ENCODE measurements at regions not wholly inside any gene's neighbourhood (a gene's known extent, or its start where the extent isn't known, plus 50 kb on each side); places are given as distances from the start of the nearest gene placed in this dataset.

DNA sequence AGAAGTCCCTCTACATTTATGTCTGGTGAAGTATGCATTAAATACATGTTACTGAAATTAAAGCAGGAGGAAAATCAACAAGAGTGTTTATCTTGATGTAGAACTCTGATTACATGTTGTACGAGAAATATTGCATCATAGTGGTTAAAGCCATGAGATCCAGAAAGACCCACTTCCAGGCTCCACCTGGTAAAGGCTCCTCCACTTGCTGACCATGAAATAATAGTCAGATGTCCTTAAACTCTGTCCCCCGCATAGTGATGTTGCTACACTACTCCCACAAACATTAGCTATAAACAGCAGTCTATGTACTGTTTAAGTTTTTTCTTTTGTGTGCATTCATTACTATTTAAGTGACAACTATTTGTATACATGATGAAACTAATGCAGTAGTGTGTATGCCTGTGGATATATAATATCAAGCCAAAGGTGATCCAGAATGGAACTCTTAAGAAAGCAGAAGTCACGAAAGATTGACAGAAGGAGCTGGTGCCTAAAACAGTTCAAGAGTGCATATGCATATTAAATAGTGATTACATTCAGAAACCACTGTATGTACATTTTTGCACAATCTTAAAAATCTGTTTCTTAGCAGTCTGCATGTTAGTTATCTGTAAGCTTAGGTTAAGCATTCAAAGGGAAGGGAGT, 264.4 kb upstream of the KCNMB2 start:
- no peak for DNase-seq

DNA sequence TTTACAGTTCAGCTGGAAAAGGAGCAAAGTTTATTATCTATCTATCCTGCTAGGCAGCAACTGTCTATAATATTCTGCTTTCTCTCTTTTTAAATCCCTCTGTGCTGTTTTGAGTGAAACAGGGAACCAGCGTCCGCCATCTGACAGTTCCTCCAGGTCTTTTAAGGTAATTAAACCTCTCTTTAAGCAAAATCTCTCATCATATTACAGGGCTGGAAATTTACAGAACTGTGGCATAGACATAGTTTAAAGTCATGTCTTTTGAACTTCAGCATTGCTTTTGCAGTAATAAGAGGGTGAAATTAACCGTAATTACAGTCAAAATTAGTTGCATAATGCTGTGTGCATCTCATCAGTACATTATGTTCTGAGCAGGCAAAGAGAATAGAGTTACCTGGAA, 263.4 kb upstream of the KCNMB2 start:
- DNase-seq = no peak

DNA sequence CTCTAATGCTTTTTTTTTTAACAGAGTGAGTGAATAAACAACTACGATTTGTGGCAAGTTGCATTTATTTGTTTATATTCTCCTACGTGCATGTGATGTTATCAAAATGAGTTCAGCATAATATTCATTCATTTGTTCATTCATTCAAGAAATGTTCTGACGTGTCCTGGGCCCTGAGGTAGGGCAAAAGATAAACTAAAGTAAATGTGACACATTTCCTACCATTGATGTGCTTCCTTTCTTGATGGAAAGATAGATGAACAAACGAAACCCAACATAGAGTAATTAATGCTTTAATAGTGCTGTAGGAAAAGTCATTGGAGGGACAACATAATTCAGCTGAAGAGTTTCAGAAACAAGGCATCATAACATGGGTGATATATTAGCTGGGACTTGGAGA, 261.5 kb upstream of the KCNMB2 start:
- DNase-seq = no peak

DNA sequence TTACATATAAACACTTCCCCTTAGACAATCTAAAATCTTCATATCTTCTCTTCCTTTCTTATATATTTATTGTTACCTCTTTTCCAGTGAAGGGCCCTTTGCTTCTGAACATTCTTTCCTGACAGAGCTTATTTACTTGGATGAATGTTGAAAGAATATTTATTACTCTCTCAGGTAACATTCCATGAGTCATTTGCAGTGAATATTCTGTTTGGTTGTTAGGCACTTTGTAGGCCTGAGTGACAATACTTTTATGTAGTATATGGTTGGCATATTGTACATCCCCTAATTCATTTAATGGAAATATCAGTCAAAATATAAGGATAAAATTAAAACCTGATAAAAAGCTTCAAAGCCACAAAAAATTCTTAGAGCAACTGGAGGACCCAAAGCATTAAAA, 260.9 kb upstream of the KCNMB2 start:
- no peak for DNase-seq

DNA sequence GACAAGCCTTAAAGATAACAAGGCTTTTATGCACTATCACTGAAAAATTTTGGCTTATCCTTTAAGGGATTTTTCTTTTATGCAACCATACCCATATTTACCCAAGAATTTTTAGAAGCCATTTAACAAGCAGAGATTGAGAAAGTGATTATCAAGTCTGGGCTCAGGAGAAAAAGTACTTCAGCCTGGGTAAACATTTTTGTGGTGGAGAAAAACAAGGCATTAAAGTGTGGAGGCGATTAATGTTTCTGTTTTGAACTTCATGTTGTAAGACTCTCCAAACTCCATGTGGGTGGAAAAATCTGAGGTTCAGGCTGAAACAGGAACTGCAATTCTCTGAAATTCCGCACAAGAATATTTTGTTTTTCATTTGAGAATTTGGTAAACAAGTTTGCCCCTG, 260.4 kb upstream of the KCNMB2 start:
- DNase-seq = no peak

DNA sequence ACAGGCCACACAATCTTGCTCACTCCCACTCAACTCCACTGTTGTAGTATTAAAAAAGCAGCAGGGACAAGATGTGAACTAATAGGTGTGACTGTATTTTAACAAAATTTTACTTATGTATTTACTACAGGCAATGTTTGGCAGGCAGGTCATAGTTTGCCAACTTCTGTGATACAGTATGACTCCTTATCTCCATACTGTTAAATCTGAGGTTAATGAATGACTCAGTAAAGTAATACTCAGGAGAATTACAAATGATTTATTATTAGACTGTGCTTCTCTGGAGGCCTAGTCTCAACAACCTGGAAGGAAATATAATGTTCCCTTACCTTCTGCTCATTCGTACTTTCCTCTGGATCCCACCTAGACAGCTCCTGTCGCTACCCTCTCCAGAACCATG, 258.6 kb upstream of the KCNMB2 start:
- DNase-seq = no peak

DNA sequence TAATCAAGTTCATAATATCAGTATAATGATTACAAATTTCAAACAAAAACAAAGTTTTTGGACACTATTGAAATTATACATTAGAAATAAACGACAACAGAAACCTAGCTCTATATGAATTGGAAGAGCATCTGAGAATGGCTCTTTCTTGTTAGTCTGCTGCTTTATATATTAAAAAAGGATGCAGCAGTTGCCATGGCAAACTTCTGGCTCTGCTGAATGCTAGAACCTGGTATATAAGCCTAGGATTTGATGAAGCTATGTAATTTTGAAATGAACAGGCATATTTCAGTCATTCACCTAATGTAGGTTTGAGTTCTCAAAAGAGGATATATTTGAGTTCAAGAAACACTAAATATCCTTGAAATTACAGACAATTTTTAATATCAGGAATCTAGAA, 252.7 kb upstream of the KCNMB2 start:
- no peak for DNase-seq

DNA sequence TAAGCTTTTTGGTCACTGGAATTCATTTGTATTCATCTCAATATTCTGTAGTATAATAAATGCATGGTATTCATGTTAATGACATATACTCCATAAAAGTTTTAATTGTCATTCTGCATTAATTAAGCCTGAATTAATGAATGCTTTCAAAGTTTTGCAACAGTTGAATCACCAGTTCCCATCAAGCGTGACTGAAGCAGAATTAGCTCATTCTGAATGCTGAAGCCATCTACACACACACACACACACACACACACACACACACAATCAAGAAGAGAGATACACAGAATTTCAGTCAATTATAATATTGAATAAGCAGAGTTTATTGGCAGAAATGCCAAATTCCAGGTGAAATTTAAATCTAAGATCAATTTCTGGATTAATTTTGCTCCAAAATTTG, 252.1 kb upstream of the KCNMB2 start:
- no peak for DNase-seq

DNA sequence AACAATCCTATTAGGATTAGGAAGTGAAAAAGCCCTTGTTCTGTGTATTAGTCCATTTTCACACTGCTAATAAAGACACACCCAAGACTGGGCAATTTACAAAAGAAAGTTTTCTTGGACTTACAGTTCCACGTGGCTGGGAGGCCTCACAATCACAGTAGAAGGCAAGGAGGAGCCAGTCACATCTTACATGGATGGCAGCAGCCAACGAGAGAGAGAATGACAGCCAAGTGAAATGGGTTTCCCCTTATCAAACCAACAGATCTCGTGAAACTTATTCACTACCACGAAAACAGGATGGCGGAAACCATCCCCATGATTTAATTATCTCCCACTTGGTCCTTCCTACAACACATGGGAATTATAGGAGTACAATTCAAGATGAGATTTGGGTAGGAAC, 248.2 kb upstream of the KCNMB2 start:
- DNase-seq = no peak

DNA sequence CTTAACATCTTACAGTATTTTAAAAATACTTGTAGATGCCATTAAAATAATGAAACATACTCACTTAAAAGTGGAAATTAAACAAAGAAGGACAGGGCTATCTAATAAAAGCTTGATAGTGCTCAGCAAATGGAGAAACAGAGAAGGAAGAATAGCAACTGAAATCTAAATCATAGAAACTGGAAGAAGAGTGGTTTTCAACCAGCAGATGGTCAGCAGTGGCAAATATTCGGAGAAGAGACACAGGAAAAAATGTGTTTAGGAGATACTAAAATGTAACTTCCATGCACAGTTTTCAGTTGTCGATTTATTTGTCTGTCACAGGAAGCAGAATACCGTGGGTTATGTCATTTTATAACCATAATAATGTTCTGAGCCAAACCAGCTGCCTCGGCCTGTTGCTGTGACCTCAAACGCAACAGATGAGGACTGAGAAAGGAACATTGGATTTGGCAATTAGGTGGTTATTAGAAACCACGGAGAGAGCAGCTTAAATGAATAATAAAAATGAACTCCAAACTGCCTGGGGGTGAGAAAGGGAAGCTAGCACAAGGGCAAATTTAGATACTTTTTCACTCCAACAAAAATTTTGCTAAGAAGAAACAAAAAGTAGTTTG, 246.6 kb upstream of the KCNMB2 start:
- no peak for DNase-seq

DNA sequence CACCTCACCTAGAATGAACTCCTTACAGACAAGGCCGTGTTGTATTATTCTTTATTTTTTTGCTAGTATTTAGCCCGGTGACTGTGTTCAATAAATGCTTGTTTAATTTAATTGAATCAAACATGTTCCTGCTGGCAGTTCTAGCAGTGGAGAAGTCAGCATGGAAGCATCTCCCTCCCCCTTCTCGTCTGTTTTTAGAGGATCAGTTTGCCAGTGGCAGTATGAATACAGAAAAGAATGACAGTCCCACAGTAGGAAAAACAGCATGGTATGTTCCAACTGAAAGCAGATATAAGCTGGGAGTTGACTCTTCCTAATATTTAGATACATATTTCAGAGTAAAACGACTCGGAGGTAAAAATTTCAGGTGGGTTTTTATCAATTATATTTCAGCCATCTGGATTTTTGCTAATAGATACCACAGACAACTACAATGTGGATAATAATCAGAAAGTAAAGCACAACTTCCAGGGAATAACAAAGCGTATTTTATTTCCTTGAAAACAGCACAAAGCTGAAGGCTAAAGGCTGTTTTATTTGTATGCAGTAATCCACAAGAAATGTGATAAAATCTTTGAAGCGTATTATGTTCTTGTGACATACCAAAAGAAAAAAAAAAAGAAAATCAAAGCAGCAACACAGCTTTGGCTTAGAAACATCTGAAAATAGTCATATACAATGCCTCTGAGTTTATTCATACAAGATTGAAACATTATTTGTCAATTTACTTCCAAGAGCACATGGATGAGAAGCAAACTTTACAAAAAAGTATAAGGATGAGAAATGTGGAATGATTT, 244.5 kb upstream of the KCNMB2 start:
- peak; percentile 62 for DNase-seq

DNA sequence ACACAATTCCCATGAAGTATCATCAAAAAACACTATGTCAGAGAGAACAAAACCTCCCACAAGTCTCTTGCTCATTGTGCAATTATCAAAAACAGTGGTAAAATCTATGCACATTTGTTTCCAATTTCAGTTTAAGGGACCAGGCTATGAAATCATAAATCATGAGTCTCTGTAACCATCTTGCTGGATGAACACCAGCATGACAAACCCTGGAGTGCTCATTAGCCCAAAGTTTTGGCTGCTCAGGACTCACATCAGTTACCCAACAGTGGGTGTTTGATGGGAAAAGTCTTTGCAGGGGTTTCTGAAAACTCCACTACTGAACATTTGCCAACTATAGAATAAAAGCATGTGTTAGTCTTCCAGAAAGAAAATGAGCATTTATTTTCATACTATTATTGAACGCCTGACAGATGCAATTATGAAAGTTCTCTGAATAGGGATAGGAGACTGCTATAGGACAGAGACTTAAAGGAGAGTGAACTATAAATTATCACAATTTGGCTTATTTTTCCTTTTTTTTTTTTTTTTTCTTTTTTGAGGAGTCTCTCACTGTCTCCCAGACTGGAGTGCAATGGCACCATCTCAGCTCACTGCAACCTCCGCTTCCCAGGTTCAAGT, 240.8 kb upstream of the KCNMB2 start:
- DNase-seq = peak; percentile 97

DNA sequence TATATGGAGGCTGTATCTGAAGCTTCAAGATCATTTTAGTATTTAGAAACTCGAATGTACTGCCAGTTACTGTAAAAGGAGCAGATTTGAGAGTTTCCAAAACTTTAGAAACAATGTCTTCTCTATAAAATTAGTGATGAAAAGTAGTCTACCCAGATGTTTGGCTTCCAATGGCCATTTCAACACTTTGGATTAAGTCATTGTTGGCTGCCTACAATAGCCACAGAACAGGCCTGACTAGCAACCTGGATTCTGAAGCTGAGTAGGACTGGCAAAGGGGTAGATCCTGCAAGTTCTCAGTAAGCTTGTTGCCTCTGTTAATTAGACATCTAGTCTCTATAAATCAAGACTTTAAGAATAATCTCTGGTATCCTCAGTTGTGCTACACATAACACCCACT, 239.0 kb upstream of the KCNMB2 start:
- peak; percentile 66 for DNase-seq

DNA sequence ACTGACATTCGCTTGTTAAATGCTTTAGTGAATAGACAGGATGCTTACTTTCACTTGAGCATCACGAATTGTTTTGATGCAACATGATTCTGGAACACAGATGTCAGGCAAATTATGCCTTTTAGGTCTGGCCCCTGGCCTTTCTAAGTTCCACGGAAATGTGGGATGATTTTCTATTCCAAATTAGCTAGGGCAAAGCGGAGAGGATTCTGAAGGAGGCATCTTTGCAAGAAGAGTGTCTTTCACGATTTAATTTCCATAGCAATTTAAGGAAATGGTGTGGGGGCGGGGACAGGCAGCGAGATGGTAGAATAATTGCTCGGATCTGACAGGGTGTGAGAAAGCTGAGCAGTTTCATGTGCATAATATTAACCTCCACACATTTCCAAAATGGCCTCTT, 238.5 kb upstream of the KCNMB2 start:
- peak; percentile 53 for DNase-seq

DNA sequence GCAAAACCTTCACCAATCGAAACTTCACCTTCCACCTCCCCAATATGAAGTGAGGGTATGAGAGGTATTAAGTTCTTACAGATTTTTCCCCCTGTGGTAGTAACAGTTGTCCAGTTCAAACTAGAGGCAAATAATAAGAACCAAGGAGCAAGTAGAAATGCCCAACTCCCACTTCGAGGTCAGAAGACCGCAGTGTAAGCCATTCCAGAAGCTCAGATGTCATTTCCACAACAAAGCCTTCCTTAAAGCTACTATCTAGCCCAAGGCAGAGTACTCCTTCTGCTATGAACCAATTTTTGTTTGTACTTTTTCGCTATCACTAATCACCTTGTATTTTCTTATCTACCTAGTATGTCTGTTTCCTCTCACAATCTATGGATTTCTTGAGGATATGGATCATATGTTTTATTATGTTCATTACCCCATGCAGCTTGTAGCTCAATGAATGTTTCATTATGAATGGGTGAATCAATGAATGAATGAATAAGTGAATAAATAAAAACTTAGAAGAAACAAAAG, 235.7 kb upstream of the KCNMB2 start:
- DNase-seq = no peak

DNA sequence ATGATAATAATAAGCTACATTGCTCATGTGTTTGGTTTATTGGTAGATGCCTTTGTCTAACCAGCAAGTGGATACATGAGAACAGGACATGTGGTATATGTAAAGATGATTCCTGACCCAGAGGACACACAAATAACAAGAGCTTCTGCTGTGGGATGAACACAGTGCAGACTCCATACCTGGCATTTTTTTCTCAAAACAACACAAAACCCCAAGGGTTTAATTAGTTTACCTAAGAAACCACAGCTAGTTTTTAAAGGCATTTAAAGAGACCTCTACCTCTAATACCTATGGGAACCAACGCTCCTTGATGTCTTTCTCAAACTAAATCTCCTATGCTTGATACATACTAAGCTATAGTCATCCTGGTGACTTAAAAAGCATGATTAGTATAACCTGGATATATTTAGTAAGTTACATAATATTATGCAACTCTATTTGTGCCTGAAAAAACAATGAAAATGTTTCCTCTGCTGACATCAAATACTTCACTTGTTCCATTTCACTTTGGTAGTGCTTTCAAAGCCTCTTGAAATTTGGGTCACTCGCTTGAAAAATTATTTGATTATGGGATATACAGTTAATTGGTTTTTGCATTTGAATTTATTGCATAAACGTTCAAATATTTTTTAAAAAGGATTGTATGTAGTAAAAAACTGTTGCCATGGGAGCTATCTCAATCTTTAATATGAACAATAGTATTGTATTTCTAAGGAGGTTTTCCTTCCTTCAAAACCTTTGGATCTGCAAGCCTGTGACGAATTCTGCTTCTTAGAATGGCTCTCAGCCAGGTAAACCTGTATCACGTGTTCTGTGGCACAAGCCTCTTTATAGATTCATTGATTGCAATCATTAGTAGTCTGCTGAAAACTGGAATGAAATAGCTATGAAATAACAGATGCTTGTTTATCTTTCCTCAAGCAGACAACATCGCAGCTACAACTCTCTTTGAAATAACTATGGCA, 233.0 kb upstream of the KCNMB2 start:
- DNase-seq = no peak

DNA sequence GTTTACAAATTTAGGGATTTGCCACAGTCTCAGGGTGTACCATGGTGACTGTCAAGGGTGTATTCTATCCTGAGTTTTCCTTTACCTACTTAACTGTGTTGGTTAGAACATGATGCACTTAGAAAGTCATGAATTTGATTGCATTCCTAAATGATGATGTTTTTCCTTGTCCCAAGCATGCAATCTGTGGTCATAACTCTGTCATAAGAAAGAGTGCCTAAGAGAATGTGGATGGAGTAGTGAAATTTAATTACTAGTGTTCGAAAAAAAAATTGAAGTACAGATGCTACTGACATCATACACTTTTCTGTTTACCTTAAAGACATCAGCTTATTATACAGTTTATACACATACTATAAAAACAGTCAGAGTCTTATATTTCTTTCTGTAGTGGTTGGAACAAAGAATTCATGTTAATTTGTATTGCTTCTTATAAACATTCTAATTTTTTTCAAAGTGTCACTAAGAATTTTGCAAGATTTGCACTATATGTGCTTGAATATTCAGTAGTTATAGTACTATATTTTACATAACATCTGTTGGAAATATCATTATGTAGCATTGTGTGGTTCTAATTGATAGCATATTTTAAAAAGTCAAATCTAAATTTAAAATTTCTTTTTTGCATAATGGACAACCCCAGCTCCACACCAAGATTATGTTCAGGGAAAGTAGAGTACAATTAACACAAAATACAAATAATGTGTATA, 231.3 kb upstream of the KCNMB2 start:
- no peak for DNase-seq

DNA sequence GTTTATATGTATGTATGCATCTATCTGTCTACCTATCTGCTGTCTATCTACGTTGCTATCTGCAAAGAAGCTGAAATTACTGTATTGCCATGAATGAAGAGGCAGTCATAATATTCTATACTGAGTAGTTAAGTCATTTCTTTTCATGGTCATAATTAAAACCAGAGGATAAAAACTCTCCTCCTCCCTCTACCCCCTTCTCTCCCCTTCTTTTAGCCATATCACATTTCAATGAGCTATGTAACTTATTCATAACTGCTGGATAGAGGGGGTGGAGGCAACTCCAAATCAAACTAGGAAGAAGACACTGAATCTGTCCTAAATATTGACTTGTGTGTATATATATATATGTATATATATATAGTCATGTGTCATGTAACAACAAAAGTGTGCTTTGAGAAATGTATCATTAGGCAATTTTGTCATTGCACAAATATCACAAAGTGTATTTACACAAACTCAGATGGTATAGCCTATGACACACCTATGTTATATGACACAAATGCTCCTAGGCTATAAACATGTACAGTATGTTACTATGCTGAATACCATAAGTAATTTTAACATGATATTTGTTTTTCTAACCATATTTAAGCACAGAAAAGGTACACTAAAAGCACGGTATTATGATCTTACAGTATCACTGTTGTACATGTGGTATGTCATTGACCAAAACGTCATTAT, 229.7 kb upstream of the KCNMB2 start:
- no peak for DNase-seq

DNA sequence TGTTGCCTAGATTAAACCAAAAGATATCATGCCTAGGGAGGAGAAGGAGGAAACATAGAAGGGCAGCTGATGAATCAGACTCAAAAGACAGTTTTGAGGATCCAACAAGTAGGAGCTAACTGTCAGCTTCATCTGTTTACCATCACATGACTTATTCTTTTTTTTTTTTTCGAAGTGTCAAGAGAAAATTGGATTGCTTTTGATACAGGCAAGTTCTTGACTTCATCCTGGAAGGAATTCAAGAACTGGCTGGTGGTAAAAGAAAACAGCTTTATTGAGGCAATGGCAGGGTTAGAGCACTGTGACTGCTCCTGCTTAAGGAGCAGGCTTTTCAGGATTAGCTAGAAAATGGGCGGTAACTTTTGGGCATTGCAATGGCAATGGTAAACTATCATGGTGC, 227.5 kb upstream of the KCNMB2 start:
- DNase-seq = no peak

DNA sequence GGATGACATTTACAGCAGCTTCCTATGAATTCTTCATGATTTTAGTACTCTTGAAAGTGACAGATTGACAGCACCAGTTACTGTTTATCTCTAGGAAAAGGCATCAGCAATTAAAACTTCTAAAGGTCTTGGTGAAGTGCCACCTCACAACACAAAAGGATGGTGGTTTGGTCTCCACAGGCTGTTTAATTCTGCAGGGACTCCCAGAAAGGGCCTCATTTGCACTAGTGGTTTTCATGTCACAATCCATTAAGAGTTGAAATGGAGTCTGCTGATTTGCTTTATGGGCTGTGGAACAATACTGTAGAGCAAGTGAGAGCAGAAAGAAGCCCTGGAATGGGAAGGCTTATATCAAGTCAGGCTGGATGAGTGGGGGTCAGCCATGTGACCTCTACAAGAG, 225.3 kb upstream of the KCNMB2 start:
- DNase-seq = no peak

DNA sequence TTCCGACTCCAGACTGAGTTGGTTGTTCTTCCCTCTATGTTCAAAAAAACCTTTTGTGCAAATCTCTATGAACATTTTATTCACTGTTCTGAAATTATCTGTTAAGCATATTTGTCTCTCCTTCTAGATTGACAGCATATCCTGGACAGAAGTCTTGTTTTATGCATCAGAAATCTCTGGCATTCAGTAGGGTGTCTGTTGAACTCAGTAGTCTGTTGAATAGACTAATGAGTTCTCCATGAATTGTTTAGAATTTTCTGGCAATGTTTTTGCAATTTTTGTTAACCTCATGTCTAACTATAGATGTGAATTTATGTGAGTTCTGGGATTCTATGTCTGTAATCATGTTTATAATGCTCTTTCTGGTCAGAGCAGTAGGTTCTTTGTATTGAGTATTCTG, 222.5 kb upstream of the KCNMB2 start:
- no peak for DNase-seq
